GM12878 (cell line): ENCODE measurements at regions not wholly inside any gene's neighbourhood (a gene's known extent, or its start where the extent isn't known, plus 50 kb on each side); places are given as distances from the start of the nearest gene placed in this dataset.

Source experiments
- ATAC-seq: fragments of 200-7000 bp; cut with Tn5 transposase; 3 replicates; pipeline ENCODE4 v1.9.1; 2020; ENCODE audit warnings: mild to moderate bottlenecking, moderate library complexity
- BruUV-seq: library from RNA; stranded (reverse); fragments of 400-500 nt; replicated peaks from 2 replicates; lab custom pipeline; 2021; lab: Mats Ljungman, UMichigan
- CTCF ChIA-PET: fragments of 300-600 bp; sonication (Branson Sonifier 250); formaldehyde crosslinking; extraction: SDS; loops from one replicate; lab custom pipeline; 2021; ENCODE audit warnings: inconsistent platforms; lab: Yijun Ruan, JAX
- POLR2A ChIA-PET: fragments of 350-600 bp; formaldehyde crosslinking; extraction: SDS; loops from one replicate; lab custom pipeline; 2021; ENCODE audit warnings: inconsistent platforms; lab: Charles Lee
- RAD21 ChIA-PET: fragments of 300-600 bp; sonication (Branson Sonifier 250); formaldehyde crosslinking; loops from one replicate; lab custom pipeline; 2023; ENCODE audit warnings: antibody characterized with exemption; ENCODE audit not compliant: unreplicated experiment; lab: Charles Lee
- SMC1A ChIA-PET: fragments of 300-600 bp; sonication (Branson Sonifier 250); formaldehyde crosslinking; loops from one replicate; lab custom pipeline; 2023; ENCODE audit not compliant: unreplicated experiment, uncharacterized antibody; lab: Charles Lee
- DNase-seq: peaks from one replicate; pipeline ENCODE4 v3.0.0-alpha.2; 2011; ENCODE audit warnings: low read depth, low spot score
- FAIRE-seq: peaks from 3 replicates; lab custom pipeline; 2011; peaks lifted over from hg19 to GRCh38; lab: Jason Lieb, UNC
- H2AFZ ChIP-seq: 2 replicates; pipeline ENCODE4 v1.6.0; 2011; ENCODE audit warnings: low read depth, low read length, control low read depth; ENCODE audit not compliant: control insufficient read depth
- H3K27ac ChIP-seq: 2 replicates; pipeline ENCODE4 v1.5.1; 2011; ENCODE audit warnings: control low read depth; ENCODE audit not compliant: control insufficient read depth, insufficient read depth
- H3K27me3 ChIP-seq, 2 experiments: replicated peaks in 1 of 2; 2 replicates each; pipeline versions ENCODE4 v1.6.0 to v1.6.1; 2011; ENCODE audit warnings: low read length in 1 of 2; ENCODE audit not compliant: control insufficient read depth in 2 of 2, insufficient read depth in 2 of 2
- H3K36me3 ChIP-seq, 2 experiments: 2 replicates each; pipeline ENCODE4 v1.5.1; 2011; ENCODE audit warnings: low read length in 1 of 2; ENCODE audit not compliant: control insufficient read depth in 2 of 2, insufficient read depth in 2 of 2
- H3K4me1 ChIP-seq: 2 replicates; pipeline ENCODE4 v1.6.1; 2011; ENCODE audit warnings: mild to moderate bottlenecking, low read length, moderate library complexity, mixed read lengths; ENCODE audit not compliant: control insufficient read depth, insufficient read depth
- H3K4me2 ChIP-seq: 2 replicates; pipeline ENCODE4 v1.6.0; 2011; ENCODE audit warnings: control low read depth; ENCODE audit not compliant: control insufficient read depth, insufficient read depth
- H3K4me3 ChIP-seq: fragments of 200-600 bp; sonication (generic); 2 replicates; pipeline ENCODE4 v1.5.1; 2016
- H3K79me2 ChIP-seq: 2 replicates; pipeline ENCODE4 v1.6.0; 2011; ENCODE audit warnings: low read length; ENCODE audit not compliant: control insufficient read depth, insufficient read depth
- H3K9ac ChIP-seq: 2 replicates; pipeline ENCODE4 v1.8.0; 2011; ENCODE audit warnings: low read length, control low read depth, mixed read lengths; ENCODE audit not compliant: control insufficient read depth, insufficient read depth
- H3K9me3 ChIP-seq: replicated peaks from 3 replicates; pipeline ENCODE4 v1.5.1; 2011; ENCODE audit warnings: mild to moderate bottlenecking, low read length; ENCODE audit not compliant: control insufficient read depth, insufficient read depth
- H4K20me1 ChIP-seq: 2 replicates; pipeline ENCODE4 v1.6.0; 2011; ENCODE audit not compliant: control insufficient read depth, insufficient read depth
- E2F4 ChIP-seq: IDR thresholded peaks from 2 replicates; pipeline ENCODE4 v1.6.1; 2012; ENCODE audit warnings: low read depth, low read length, improper control_type of control experiment
- HSF1 ChIP-seq: fragments of 150-350 bp; IDR thresholded peaks from 2 replicates; pipeline ENCODE4 v1.6.1; 2014; ENCODE audit warnings: mild to moderate bottlenecking, low read depth, low read length
- IRF3 ChIP-seq: fragments of 450-650 bp; IDR thresholded peaks from 2 replicates; pipeline ENCODE4 v1.6.1; 2014; ENCODE audit warnings: mild to moderate bottlenecking
- NKRF ChIP-seq: fragments of 450-650 bp; conservative IDR thresholded peaks from 2 replicates; pipeline ENCODE4 v1.6.1; 2017; ENCODE audit warnings: mild to moderate bottlenecking, moderate library complexity
- PBX3 ChIP-seq: IDR thresholded peaks from 2 replicates; pipeline ENCODE4 v1.6.1; 2011; ENCODE audit warnings: mild to moderate bottlenecking, low read depth, low read length, moderate library complexity; ENCODE audit not compliant: insufficient replicate concordance
- POU2F2 ChIP-seq: IDR thresholded peaks from 3 replicates; pipeline ENCODE4 v1.6.1; 2011; ENCODE audit warnings: low read depth, mild to moderate bottlenecking, low read length, borderline replicate concordance
- SIN3A ChIP-seq: IDR thresholded peaks from 2 replicates; pipeline ENCODE4 v1.6.1; 2012; ENCODE audit warnings: low read depth, low read length, improper control_type of control experiment
- SIX5 ChIP-seq: IDR thresholded peaks from 2 replicates; pipeline ENCODE4 v1.6.1; 2011; ENCODE audit warnings: mild to moderate bottlenecking, low read depth, low read length, moderate library complexity; ENCODE audit not compliant: severe bottlenecking
- SMAD5 ChIP-seq: IDR thresholded peaks from 2 replicates; pipeline ENCODE4 v1.6.1; 2016; ENCODE audit warnings: antibody characterized with exemption, low read depth
- ZBTB4 ChIP-seq: fragments of 450-650 bp; formaldehyde crosslinking; IDR thresholded peaks from 2 replicates; pipeline ENCODE4 v1.4.0; 2022; ENCODE audit warnings: mild to moderate bottlenecking, moderate library complexity
- ZSCAN29 ChIP-seq: fragments of 450-650 bp; IDR thresholded peaks from 2 replicates; pipeline ENCODE4 v1.6.1; 2017; ENCODE audit warnings: mild to moderate bottlenecking, moderate library complexity
- WGBS: methylation state at CpG from one replicate; pipeline ENCODE4 v1.1.6; 2016; ENCODE audit warnings: low lambda C conversion rate; ENCODE audit not compliant: insufficient replicate concordance, insufficient coverage; ENCODE audit errors: missing lambda C conversion rate; 5-methylcytosine and 5-hydroxymethylcytosine counted together
- in situ Hi-C: fragments of 300-500 bp; cut with MboI; formaldehyde crosslinking; loops from 9 replicates; pipeline ENCODE4 v1.14.3; 2018; ENCODE audit warnings: mixed read lengths
- intact Hi-C: fragments of 100-400 bp; cut with micrococcal nuclease; formaldehyde crosslinking; loops from one replicate; pipeline ENCODE4 v1.14.2; 2022; ENCODE audit not compliant: unreplicated experiment

- no peaks in the 10 kb centered on the region for H3K79me2 ChIP-seq
- peaks cover 14% of the 10 kb centered on the region for H3K4me1 ChIP-seq
- in situ Hi-C loops (no loop called here), intact Hi-C loops (no loop called here)
- H2AFZ ChIP-seq = peak overlapping the region; percentile 49
- H3K9ac ChIP-seq = no peak overlapping the region
- no peaks in the 10 kb centered on the region for H4K20me1 ChIP-seq
- DNase-seq (peak; percentile 31), ATAC-seq (peak; percentile 15; the same call in 2 of the 3 replicates), FAIRE-seq (no peak)
- ChIA-PET RAD21 (no interaction called here), SMC1A (interaction anchor here (1.3 kb wide), 1 partner anchor 198 kb away, joined by 3 read pairs; no protein-coding TSS in a partner anchor), POLR2A (no interaction called here), CTCF (no interaction called here)
- peak overlapping the region; percentile 67; the same call in 1 of the 2 replicates for H3K27ac ChIP-seq
- no TSS peak for BruUV-seq
- 8% methylated on average over 3 of the region's 3 CpGs for WGBS
- no peaks in the 10 kb centered on the region for H3K36me3 ChIP-seq
- no peak overlapping the region for H3K4me3 ChIP-seq
- no peaks in the 10 kb centered on the region for H3K9me3 ChIP-seq
- peak overlapping the region; percentile 41; the same call in 1 of the 2 replicates for H3K4me2 ChIP-seq
- H3K27me3 ChIP-seq = no peaks in the 10 kb centered on the region
- TF ChIP-seq IRF3 (no peak), ZSCAN29 (no peak), HSF1 (no peak), NKRF (no peak), E2F4 (no peak), PBX3 (no peak), SIN3A (no peak), SIX5 (no peak), POU2F2 (no peak), ZBTB4 (CRISPR knock-in tag) (no peak), SMAD5 (no peak)
Measured at GRCh38 chr20:40941133-40941610, 87.5 kb upstream of the TOP1 start.
